Esophagus muscularis mucosa (tissue), 4 donors: ENCODE measurements at regions not wholly inside any gene's neighbourhood (a gene's known extent, or its start where the extent isn't known, plus 50 kb on each side); places are given as distances from the start of the nearest gene placed in this dataset.

Source experiments
- DNase-seq: peaks from one replicate; pipeline ENCODE4 v3.0.0-alpha.2; 2017; ENCODE audit errors: extremely low spot score
- H3K27ac ChIP-seq, 4 donors: fragments of 200-600 bp; sonication (generic); replicated peaks in 1 of 4; 1 replicate in 3 of 4; 2 replicates in 1 of 4; pipeline ENCODE4 v1.5.1; 2016 to 2019; ENCODE audit warnings: mild to moderate bottlenecking in 1 of 4
- H3K27me3 ChIP-seq, 4 donors: fragments of 200-600 bp; sonication (generic); one replicate each; pipeline versions ENCODE4 v1.5.1 to v1.6.0; 2016 to 2019
- H3K36me3 ChIP-seq, 4 donors: fragments of 200-600 bp; sonication (generic); one replicate each; pipeline ENCODE4 v1.5.1; 2016 to 2019
- H3K4me1 ChIP-seq, 4 donors: fragments of 200-600 bp; sonication (generic); one replicate each; pipeline ENCODE4 v1.5.1; 2016 to 2019
- H3K4me3 ChIP-seq, 4 donors: fragments of 200-600 bp; sonication (generic); 1 replicate in 2 of 4; 2 replicates in 2 of 4; pipeline ENCODE4 v1.5.1; 2016 to 2019; ENCODE audit warnings: mild to moderate bottlenecking in 4 of 4, moderate library complexity in 1 of 4
- H3K9me3 ChIP-seq, 4 donors: fragments of 200-600 bp; sonication (generic); 1 replicate in 3 of 4; 2 replicates in 1 of 4; pipeline ENCODE4 v1.5.1; 2016 to 2019
- EP300 ChIP-seq: sonication (generic); formaldehyde crosslinking; IDR thresholded peaks from one replicate; pipeline ENCODE4 v1.6.1; 2017; ENCODE audit warnings: antibody characterized with exemption
- POLR2A ChIP-seq: fragments of 450-650 bp; IDR thresholded peaks from one replicate; pipeline ENCODE4 v1.6.1; 2017; ENCODE audit warnings: antibody characterized with exemption, moderate library complexity, mild to moderate bottlenecking, low read depth
- POLR2AphosphoS5 ChIP-seq, 2 donors: sonication (generic); formaldehyde crosslinking; IDR thresholded peaks; one replicate each; pipeline ENCODE4 v1.6.1; 2017; ENCODE audit warnings: antibody characterized with exemption in 2 of 2
- WGBS: methylation state at CpG from one replicate; pipeline ENCODE4 v1.1.5; 2018; 5-methylcytosine and 5-hydroxymethylcytosine counted together
- intact Hi-C: fragments of 100-400 bp; cut with DNase I; formaldehyde crosslinking; loops from one replicate; pipeline ENCODE4 v1.15.1; 2023
- TF ChIP-seq, protein P1 (sequence below), 3 experiments: fragments of 200-600 bp in 2 of 3; fragments of 450-650 bp in 1 of 3; sonication (generic) in 2 of 3; IDR thresholded peaks; one replicate each; pipeline ENCODE4 v1.5.1; 2017 to 2019; ENCODE audit warnings: antibody characterized with exemption in 3 of 3, mild to moderate bottlenecking in 2 of 3, moderate library complexity in 1 of 3

DNA sequence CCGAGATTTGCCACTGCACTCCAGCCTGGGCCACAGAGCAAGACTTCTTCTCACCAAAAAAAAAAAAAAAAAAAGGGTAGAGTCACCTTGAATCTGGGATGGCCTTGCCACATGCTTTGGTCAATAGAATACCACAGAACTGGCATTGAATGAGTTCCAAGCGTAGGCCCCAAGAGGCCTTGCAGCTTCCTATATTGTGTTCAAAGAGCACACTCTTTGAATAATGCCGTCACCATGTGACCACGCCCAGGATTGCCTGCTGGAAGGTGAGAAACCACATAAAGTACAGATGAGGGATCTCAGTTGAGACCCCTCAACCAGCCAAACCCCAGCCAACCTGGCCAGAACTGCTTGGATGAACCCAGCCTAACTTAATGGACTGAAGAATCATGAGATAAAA, 239.2 kb upstream of the AMIGO2 start:
- no peaks in the 10 kb centered on the region for H3K27me3 ChIP-seq
- peaks cover 0 to 18% (median 6%) of the 10 kb centered on the region in 4 donors for H3K4me1 ChIP-seq
- no peaks in the 10 kb centered on the region for H3K36me3 ChIP-seq
- DNase-seq, result no peak
- intact Hi-C loops, result no loop called here
- H3K27ac ChIP-seq, result no peak overlapping the region
- H3K4me3 ChIP-seq, result no peak overlapping the region
- H3K9me3 ChIP-seq, result no peaks in the 10 kb centered on the region
- WGBS, result 61% methylated on average over 4 of the region's 4 CpGs
- TF ChIP-seq, protein P1, sequence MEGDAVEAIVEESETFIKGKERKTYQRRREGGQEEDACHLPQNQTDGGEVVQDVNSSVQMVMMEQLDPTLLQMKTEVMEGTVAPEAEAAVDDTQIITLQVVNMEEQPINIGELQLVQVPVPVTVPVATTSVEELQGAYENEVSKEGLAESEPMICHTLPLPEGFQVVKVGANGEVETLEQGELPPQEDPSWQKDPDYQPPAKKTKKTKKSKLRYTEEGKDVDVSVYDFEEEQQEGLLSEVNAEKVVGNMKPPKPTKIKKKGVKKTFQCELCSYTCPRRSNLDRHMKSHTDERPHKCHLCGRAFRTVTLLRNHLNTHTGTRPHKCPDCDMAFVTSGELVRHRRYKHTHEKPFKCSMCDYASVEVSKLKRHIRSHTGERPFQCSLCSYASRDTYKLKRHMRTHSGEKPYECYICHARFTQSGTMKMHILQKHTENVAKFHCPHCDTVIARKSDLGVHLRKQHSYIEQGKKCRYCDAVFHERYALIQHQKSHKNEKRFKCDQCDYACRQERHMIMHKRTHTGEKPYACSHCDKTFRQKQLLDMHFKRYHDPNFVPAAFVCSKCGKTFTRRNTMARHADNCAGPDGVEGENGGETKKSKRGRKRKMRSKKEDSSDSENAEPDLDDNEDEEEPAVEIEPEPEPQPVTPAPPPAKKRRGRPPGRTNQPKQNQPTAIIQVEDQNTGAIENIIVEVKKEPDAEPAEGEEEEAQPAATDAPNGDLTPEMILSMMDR (IDR thresholded peaks at IDR 0.05), result no peak
- TF ChIP-seq EP300 (no peak), POLR2AphosphoS5 (IDR thresholded peaks at IDR 0.05) (no peak), POLR2A (no peak)

DNA sequence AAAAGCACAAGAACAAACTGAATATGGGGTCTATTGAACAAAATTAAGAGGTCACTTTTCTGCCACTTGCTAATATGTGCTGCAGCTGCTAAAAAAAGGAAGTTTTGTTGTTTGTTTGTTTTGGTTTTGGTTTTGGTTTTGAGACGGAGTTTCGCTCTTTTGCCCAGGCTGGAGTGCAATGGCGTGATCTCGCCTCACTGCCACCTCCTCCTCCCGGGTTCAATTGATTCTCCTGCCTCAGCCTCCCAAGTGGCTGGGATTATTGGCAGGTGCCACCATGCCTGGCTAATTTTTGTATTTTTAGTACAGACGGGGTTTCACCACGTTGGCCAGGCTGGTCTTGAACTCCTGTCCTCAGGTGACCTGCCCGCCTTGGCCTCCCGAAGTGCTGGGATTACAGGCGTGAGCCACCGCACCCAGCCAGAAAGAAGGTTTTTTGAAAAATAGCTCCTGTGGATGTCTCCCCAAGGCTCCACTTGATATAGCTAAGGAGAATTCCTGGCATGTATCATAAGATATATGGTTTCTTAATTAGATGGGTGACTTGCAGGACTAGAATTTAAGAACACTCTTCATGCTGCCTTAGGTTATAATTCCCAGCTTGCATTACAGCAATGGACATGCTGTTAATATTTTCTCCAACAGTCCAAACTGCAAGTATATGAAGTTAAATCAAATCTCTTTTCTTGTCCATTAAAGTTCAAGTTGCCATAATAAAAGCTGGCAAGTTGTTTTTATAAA, 237.6 kb upstream of the AMIGO2 start:
- 49% methylated on average over 11 of the region's 11 CpGs for WGBS
- H3K9me3 ChIP-seq, result no peaks in the 10 kb centered on the region
- H3K4me1 ChIP-seq, result peaks cover 0 to 18% (median 6%) of the 10 kb centered on the region in 4 donors
- H3K27me3 ChIP-seq, result no peaks in the 10 kb centered on the region
- H3K4me3 ChIP-seq, result peak overlapping the region in 2 of 4 donors; percentile 14 to 15
- DNase-seq, result no peak
- peak overlapping the region; percentile 18 to 48 (median 34) for H3K27ac ChIP-seq
- no peaks in the 10 kb centered on the region for H3K36me3 ChIP-seq
- intact Hi-C loops, result no loop called here
- TF ChIP-seq POLR2A, result no peak
- no peak for TF ChIP-seq POLR2AphosphoS5 (IDR thresholded peaks at IDR 0.05)
- TF ChIP-seq, protein P1 (IDR thresholded peaks at IDR 0.05), result no peak
- no peak for TF ChIP-seq EP300

DNA sequence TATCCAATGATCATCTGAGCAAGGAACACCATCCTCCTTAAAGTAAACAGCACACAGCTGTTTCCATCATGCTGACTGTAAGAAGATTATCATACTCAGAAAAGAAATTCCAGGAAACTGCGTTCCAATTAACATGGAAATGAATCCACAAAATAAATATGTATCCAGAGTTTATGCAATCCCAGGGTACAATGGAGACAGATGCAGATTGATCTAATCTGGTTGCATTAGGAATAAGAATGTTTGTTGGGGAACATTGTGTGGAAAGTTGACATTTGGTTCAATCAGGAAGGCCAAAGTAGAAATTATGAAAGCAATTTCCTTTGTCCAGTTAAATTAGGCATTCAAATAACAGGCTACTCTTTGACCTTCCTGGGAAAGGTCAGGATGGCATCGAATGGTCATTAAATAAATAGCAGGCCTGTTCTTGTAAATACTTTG, 236.9 kb upstream of the AMIGO2 start:
- 44% methylated on average over 2 of the region's 2 CpGs for WGBS
- H3K36me3 ChIP-seq, result no peaks in the 10 kb centered on the region
- no peak overlapping the region for H3K4me3 ChIP-seq
- no peaks in the 10 kb centered on the region for H3K9me3 ChIP-seq
- no peaks in the 10 kb centered on the region for H3K27me3 ChIP-seq
- peaks cover 0 to 18% (median 6%) of the 10 kb centered on the region in 4 donors for H3K4me1 ChIP-seq
- H3K27ac ChIP-seq, result peak overlapping the region in 2 of 4 donors; percentile 46 to 48
- intact Hi-C loops, result no loop called here
- DNase-seq, result no peak
- TF ChIP-seq EP300 (no peak), POLR2A (no peak), POLR2AphosphoS5 (IDR thresholded peaks at IDR 0.05) (peak in 1 of 2 donors; percentile 31)
- TF ChIP-seq, protein P1 (IDR thresholded peaks at IDR 0.05), result no peak

DNA sequence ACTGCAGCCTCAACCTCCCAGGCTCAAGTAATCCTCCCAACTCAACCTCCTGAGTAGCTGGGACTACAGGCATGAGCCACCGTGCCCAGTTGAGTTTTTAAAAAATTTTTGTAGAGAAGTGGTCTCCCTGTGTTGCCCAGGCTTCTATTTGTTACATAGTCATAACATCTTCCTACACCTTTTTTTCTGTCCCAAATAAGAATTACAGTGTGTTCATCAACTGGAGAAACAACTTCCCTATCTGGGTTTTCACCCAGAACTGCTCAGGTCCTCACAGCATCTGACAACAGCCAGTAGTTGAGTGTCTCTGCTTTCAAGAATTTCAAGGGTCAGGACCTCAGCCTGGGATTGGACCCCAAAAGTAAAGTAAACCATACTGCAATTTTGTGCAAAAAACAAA, 235.2 kb upstream of the AMIGO2 start:
- intact Hi-C loops, result no loop called here
- 86% methylated on average over 1 of the region's 1 CpG for WGBS
- H3K27ac ChIP-seq, result no peak overlapping the region

More for the DNA sequence above, 235.2 kb upstream of the AMIGO2 start:
- no peak for DNase-seq
- H3K9me3 ChIP-seq, result no peaks in the 10 kb centered on the region
- H3K4me3 ChIP-seq, result no peak overlapping the region
- H3K27me3 ChIP-seq, result no peaks in the 10 kb centered on the region
- H3K4me1 ChIP-seq, result peaks cover 0 to 18% (median 6%) of the 10 kb centered on the region in 4 donors
- H3K36me3 ChIP-seq, result no peaks in the 10 kb centered on the region
- TF ChIP-seq, protein P1 (IDR thresholded peaks at IDR 0.05), result no peak
- TF ChIP-seq POLR2AphosphoS5 (IDR thresholded peaks at IDR 0.05) (no peak), EP300 (no peak), POLR2A (no peak)
